ENCODE measurements at regions not wholly inside any gene's neighbourhood (a gene's known extent, or its start where the extent isn't known, plus 50 kb on each side); places are given as distances from the start of the nearest gene placed in this dataset.

- TF ChIP-seq, protein P1, sequence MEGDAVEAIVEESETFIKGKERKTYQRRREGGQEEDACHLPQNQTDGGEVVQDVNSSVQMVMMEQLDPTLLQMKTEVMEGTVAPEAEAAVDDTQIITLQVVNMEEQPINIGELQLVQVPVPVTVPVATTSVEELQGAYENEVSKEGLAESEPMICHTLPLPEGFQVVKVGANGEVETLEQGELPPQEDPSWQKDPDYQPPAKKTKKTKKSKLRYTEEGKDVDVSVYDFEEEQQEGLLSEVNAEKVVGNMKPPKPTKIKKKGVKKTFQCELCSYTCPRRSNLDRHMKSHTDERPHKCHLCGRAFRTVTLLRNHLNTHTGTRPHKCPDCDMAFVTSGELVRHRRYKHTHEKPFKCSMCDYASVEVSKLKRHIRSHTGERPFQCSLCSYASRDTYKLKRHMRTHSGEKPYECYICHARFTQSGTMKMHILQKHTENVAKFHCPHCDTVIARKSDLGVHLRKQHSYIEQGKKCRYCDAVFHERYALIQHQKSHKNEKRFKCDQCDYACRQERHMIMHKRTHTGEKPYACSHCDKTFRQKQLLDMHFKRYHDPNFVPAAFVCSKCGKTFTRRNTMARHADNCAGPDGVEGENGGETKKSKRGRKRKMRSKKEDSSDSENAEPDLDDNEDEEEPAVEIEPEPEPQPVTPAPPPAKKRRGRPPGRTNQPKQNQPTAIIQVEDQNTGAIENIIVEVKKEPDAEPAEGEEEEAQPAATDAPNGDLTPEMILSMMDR (IDR thresholded peaks at IDR 0.05; ENCODE audit: insufficient read depth, low read length, poor library complexity, severe bottlenecking), result no peak
- no peak for TF ChIP-seq EZH2phosphoT487 (conservative IDR thresholded peaks at IDR 0.05; ENCODE audit: low read length)
Measured at GRCh38 chr2:217337771-217338170, 477.9 kb upstream of the TNP1 start.

Measured in SU-DHL-6 (cell line).